Stomach smooth muscle (tissue), 2 donors: ENCODE measurements at regions not wholly inside any gene's neighbourhood (a gene's known extent, or its start where the extent isn't known, plus 50 kb on each side); places are given as distances from the start of the nearest gene placed in this dataset.

Source experiments
- H3K27ac ChIP-seq: one replicate; pipeline ENCODE4 v1.7.0; 2013; ENCODE audit warnings: mild to moderate bottlenecking, low read length, inconsistent platforms
- H3K27me3 ChIP-seq, 2 donors: one replicate each; pipeline ENCODE4 v1.7.0; 2013; ENCODE audit warnings: low read length in 2 of 2; ENCODE audit not compliant: insufficient read depth in 2 of 2, control insufficient read depth in 1 of 2
- H3K36me3 ChIP-seq, 2 donors: one replicate each; pipeline ENCODE4 v1.7.0; 2013; ENCODE audit warnings: low read length in 2 of 2; ENCODE audit not compliant: control insufficient read depth in 2 of 2, insufficient read depth in 2 of 2
- H3K4me1 ChIP-seq: one replicate; pipeline ENCODE4 v1.7.0; 2013; ENCODE audit warnings: low read length; ENCODE audit not compliant: control insufficient read depth, insufficient read depth
- H3K4me3 ChIP-seq, 2 donors: one replicate each; pipeline ENCODE4 v1.7.0; 2013; ENCODE audit warnings: low read length in 2 of 2
- H3K9ac ChIP-seq, 2 donors: one replicate each; pipeline ENCODE4 v1.7.0; 2013; ENCODE audit warnings: low read length in 2 of 2, mild to moderate bottlenecking in 1 of 2
- H3K9me3 ChIP-seq, 2 donors: one replicate each; pipeline ENCODE4 v1.7.0; 2013; ENCODE audit warnings: low read length in 2 of 2; ENCODE audit not compliant: control insufficient read depth in 2 of 2
- donor health status: healthy.
- donor health status: Pancreatic carcinoma.

DNA sequence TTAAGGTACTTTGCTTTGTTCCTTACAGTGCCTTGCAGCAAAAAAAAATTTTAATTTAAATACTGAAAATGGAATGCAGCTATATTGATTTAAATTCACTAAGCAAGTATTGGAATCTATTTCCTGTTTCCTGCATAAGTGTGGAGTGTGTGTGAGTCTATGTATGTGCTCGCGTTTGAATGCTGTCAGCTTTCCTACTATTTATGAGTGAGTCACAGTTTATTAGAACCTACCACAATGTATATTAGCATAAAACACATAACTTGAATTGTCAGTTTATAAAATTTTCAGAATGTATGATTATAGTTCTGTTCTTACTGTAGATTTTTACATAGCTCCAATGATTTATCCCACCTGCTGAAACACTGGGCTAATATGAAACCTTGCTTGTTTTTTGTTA is 302.1 kb downstream of the NR2F1-AS1 start:
- Histone ChIP-seq H3K9me3 (no peaks in the 10 kb centered on the region), H3K4me1 (no peaks in the 10 kb centered on the region), H3K4me3 (no peak overlapping the region), H3K27me3 (no peaks in the 10 kb centered on the region), H3K27ac (no peak overlapping the region), H3K36me3 (no peaks in the 10 kb centered on the region), H3K9ac (no peak overlapping the region)

DNA sequence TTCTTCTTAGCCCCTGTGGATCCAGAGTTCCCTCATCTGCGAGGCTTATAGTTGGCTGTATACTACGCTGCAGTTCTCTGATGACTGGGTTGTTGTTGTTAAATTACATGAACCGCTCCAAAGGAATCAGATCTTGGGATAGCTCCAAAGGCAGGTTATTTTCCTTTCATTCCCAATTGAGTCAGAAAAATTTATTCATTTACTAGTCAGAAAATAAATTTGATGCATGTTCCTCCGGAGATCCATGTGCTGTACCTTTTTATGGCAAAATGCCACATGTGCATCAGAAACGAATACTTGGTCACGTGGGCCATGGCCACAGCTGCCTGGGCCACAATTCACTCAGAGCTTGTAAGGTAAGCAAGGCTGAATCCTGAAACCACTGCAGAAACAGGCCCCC is 304.0 kb downstream of the NR2F1-AS1 start:
- H3K27me3 ChIP-seq, result no peaks in the 10 kb centered on the region
- H3K9ac ChIP-seq, result no peak overlapping the region
- H3K4me1 ChIP-seq, result no peaks in the 10 kb centered on the region
- H3K4me3 ChIP-seq, result no peak overlapping the region
- no peaks in the 10 kb centered on the region for H3K36me3 ChIP-seq
- no peaks in the 10 kb centered on the region for H3K9me3 ChIP-seq
- H3K27ac ChIP-seq, result no peak overlapping the region

DNA sequence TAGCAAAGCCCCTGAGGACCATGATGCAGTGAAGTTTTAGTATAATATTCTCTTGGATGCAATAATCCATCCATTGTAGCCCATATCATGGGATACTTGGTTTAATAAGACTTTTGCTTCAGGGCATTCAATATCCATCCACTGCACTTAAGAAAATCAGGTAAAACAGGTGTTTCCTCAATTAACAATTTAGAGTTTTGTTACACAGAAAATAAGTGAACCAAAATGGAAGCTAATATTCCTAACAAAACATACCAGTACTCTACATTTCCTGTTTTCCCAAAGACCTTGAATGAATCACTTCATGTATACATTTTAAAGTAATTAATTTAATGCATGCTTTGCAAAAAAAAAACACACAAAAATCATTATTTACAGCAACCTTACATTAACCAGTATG is 305.6 kb downstream of the NR2F1-AS1 start:
- Histone ChIP-seq H3K4me1 (no peaks in the 10 kb centered on the region), H3K36me3 (no peaks in the 10 kb centered on the region), H3K27me3 (no peaks in the 10 kb centered on the region), H3K27ac (no peak overlapping the region), H3K9ac (no peak overlapping the region), H3K4me3 (no peak overlapping the region), H3K9me3 (no peaks in the 10 kb centered on the region)

- Histone ChIP-seq H3K27ac (no peak overlapping the region), H3K9ac (no peak overlapping the region), H3K36me3 (no peaks in the 10 kb centered on the region), H3K4me1 (no peaks in the 10 kb centered on the region), H3K27me3 (no peaks in the 10 kb centered on the region), H3K4me3 (no peak overlapping the region), H3K9me3 (no peaks in the 10 kb centered on the region)
Observed at GRCh38 chr5:93274291-93274690, 306.7 kb downstream of the NR2F1-AS1 start.

GRCh38 chr5:93273176-93273575 is 307.8 kb downstream of the NR2F1-AS1 start:
- Histone ChIP-seq H3K4me1 (no peaks in the 10 kb centered on the region), H3K9ac (no peak overlapping the region), H3K4me3 (no peak overlapping the region), H3K27ac (no peak overlapping the region), H3K27me3 (no peaks in the 10 kb centered on the region), H3K36me3 (no peaks in the 10 kb centered on the region), H3K9me3 (no peaks in the 10 kb centered on the region)

GRCh38 chr5:93272108-93272507 is 308.9 kb downstream of the NR2F1-AS1 start:
- H3K9ac ChIP-seq, result no peak overlapping the region
- no peaks in the 10 kb centered on the region for H3K36me3 ChIP-seq
- H3K4me1 ChIP-seq, result no peaks in the 10 kb centered on the region
- H3K27ac ChIP-seq, result no peak overlapping the region
- H3K27me3 ChIP-seq, result no peaks in the 10 kb centered on the region
- no peak overlapping the region for H3K4me3 ChIP-seq
- H3K9me3 ChIP-seq, result no peaks in the 10 kb centered on the region

DNA sequence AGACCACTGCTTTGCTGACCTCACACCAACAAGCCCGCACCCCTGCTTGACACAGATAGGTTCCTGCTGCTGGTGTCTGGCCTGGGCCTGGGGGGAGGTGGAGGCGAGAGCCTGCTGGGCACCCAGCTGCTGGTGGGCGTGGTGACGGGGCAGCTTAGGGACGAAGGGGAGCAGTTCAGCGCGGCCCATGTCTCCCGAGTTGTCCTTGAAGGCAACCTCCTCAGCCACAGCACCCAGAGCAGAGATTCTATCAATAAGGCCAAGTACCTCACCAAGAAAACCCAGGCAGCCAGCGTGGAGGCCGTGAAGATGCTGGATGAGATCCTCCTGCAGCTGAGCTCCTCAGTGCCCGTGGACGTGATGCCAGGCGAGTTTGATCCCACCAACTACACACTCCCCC is 313.3 kb downstream of the NR2F1-AS1 start:
- H3K27me3 ChIP-seq, result no peaks in the 10 kb centered on the region
- no peaks in the 10 kb centered on the region for H3K9me3 ChIP-seq
- H3K36me3 ChIP-seq, result no peaks in the 10 kb centered on the region
- no peak overlapping the region for H3K4me3 ChIP-seq
- H3K4me1 ChIP-seq, result no peaks in the 10 kb centered on the region
- H3K9ac ChIP-seq, result no peak overlapping the region
- no peak overlapping the region for H3K27ac ChIP-seq

DNA sequence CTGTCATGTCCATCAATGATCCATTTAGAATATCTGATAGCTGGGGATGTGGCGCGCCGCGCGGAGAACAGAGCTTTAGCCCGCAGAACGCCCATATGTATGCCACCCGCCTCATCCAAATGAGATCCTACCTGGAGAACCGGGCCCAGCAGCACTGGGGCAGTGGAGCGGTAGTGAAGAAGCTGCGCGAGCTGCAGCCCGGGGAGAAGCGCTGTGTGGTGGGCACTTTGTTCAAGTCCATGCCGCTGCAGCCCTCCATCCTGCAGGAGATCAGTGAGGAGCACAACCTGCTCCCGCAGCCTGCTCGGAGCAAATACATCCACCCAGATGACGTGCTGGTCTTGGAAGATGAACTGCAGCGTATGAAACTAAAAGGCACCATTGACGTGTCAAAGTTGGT is 313.7 kb downstream of the NR2F1-AS1 start:
- Histone ChIP-seq H3K27me3 (no peaks in the 10 kb centered on the region), H3K9ac (no peak overlapping the region), H3K9me3 (no peaks in the 10 kb centered on the region), H3K4me3 (no peak overlapping the region), H3K4me1 (no peaks in the 10 kb centered on the region), H3K36me3 (no peaks in the 10 kb centered on the region), H3K27ac (no peak overlapping the region)

DNA sequence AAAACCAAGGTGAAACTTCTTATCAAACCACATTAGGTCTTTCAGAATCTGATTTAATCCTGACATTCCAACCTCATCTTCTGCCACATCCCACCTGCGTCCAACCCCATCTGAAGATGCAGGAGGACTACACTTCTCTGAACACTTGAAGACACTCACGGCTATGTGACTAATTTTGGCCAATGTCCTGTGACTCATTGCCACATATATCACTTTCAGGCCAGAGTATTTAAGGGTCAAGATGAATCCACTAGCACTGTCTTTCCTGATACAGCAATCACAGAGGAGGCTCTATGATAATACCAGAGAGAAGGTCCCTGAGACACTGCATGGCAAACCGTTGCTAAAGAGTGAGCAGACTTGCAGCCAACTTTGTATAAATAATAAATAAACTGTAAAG is 323.4 kb downstream of the NR2F1-AS1 start:
- no peaks in the 10 kb centered on the region for H3K9me3 ChIP-seq
- peaks cover 3% of the 10 kb centered on the region for H3K4me1 ChIP-seq
- H3K27me3 ChIP-seq, result no peaks in the 10 kb centered on the region
- no peaks in the 10 kb centered on the region for H3K36me3 ChIP-seq
- H3K9ac ChIP-seq, result no peak overlapping the region
- H3K4me3 ChIP-seq, result no peak overlapping the region
- H3K27ac ChIP-seq, result no peak overlapping the region

GRCh38 chr5:93255796-93256195 is 325.2 kb downstream of the NR2F1-AS1 start:
- Histone ChIP-seq H3K27me3 (no peaks in the 10 kb centered on the region), H3K27ac (no peak overlapping the region), H3K36me3 (no peaks in the 10 kb centered on the region), H3K4me3 (no peak overlapping the region), H3K4me1 (peaks cover 3% of the 10 kb centered on the region), H3K9ac (no peak overlapping the region), H3K9me3 (no peaks in the 10 kb centered on the region)

DNA sequence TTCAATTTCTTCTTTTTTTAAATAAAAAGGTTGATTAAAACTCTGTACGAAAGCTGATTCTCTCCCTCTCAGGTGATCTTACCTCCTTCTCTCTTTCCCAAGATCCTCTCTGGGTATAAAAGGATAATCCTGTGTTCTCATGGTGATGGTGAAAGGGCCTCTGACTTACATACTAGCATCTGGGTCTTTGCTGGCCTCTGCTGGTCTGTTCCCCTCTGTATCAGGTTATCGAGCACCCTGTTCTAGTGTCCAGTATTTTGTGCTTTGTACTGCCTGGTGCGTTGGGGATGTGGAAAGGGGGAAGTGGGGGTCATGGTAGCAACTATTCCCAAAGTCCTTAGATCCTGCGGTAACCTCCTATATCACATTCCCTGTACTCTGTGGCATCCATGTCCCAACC is 328.9 kb downstream of the NR2F1-AS1 start:
- Histone ChIP-seq H3K9ac (no peak overlapping the region), H3K27me3 (no peaks in the 10 kb centered on the region), H3K9me3 (no peaks in the 10 kb centered on the region), H3K27ac (no peak overlapping the region), H3K4me1 (peaks cover 10% of the 10 kb centered on the region), H3K4me3 (no peak overlapping the region), H3K36me3 (no peaks in the 10 kb centered on the region)

DNA sequence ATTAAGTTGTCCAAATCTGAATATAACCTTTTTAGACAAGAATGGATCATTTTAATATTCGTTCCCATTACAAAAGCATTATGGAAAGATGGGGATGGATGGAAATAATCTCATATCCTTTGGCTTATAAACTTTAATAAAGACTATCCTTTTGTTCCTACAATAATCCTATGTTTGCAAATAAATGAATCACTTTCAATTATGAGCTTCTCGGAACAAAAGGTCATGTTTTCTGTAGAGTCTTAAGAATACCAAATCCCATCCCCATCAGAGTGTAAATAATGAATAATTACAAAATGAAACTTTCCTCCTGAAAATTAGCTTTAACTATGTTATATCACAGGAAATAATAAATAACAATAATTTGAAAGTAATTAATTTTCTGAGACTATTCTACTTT is 329.7 kb downstream of the NR2F1-AS1 start:
- no peak overlapping the region for H3K27ac ChIP-seq
- no peak overlapping the region for H3K4me3 ChIP-seq
- no peaks in the 10 kb centered on the region for H3K36me3 ChIP-seq
- H3K4me1 ChIP-seq, result peaks cover 13% of the 10 kb centered on the region
- no peaks in the 10 kb centered on the region for H3K27me3 ChIP-seq
- H3K9me3 ChIP-seq, result no peaks in the 10 kb centered on the region
- no peak overlapping the region for H3K9ac ChIP-seq
